CD4-positive, alpha-beta T cell treated with Interferon alpha-2 for 1 hour (primary cell): ENCODE measurements at regions not wholly inside any gene's neighbourhood (a gene's known extent, or its start where the extent isn't known, plus 50 kb on each side); places are given as distances from the start of the nearest gene placed in this dataset.
"Not testable (repeated sequence)": the region's sequence is repeated elsewhere in the genome, so short reads cannot be mapped to it uniquely, and the experiment has no call there.

Experiments used
- DNase-seq, 2 donors: peaks; one replicate each; pipeline ENCODE4 v3.0.0-alpha.2; 2020 to 2022

DNA sequence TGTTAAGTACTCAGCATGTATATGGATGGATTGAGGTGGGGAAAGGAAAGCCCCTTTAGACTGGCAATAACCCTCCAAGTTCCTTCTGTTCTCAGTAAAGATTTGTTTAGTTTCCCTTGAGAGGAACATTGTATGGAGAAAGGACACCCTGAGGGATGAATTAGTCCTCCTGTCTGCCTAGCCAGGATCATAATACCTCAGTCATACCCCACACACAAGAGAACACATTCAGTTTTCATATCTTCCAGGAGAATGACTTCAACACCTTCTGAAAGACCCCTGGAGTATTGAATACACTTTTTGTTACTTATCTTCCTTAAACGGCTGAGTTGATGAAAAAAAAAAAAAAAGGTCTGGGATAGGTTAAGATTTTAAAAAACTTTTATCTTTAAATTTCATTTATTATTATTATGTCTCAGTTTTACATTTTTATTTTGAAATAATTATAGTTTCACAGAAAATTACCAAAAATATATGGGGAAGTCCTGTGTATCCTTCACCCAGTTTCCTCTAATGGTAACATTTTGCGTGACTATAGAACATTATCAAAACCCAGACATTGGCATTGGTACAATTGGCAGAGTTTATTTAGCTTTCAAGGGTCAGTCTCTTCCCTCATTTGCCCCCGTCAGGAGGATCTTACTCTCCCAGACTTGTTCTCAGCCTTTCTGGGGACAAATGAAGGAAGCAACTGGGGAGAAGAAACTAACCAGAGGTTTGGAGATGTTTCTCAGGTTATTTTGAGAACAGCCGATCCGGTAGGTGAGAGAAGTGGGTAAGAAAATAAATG is 88.0 kb downstream of the ACTBL2 start:
- DNase-seq = no peak

DNA sequence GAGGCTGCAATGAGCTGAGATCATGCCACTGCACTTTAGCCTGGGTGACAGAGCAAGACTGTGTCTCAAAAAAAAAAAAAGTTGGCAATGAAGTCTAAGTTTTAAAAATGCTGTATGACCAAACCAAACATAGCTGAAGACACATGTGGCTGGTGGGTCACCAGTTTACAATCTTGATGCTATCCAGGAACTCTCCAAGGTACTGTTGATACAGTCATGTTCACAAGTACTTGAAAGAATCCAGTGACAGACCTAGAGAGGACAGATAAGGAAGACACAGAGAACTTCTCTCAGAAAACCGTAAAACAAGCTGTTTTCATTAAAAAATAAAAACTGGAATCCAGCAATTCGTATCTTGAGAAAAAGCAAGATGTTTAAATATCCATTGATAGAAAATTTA is 95.7 kb downstream of the ACTBL2 start:
- no peak for DNase-seq

DNA sequence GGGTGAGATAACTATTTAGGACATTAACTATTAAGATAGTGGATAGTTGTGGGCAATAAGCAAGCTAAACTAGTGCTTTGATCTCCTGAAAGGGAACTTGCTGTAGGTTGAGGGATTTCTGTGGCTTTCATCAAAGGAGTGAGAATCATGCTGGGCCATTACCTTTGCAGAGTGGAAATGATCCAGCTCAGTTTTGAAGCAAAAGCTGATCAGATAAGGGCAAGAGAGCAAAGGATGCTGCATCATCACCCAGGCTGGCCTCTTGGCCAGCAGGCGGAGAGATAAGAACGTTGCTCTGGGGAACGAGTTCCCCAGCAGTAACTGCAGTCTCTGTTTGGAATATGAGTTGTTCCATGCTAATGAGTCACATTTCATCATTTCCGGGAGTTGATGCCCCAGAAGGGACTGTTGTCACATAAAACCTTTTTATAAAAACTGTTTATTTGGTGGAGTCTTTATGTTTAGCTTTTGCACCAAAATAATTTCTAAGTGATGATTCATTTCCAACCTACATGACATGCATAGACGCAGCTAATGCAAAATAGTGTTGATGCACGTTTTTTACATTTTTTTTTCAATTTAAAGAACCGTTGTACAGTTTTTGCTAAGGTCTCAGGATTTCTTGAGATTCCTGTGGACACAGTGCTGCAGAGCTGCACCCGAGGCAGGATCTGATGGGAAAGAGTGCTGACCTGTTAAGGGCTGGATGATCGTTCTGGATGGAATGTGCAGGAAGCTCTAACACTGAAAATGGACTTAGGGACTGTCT is 99.3 kb downstream of the ACTBL2 start:
- DNase-seq = peak in 1 of 2 donors; percentile 16

DNA sequence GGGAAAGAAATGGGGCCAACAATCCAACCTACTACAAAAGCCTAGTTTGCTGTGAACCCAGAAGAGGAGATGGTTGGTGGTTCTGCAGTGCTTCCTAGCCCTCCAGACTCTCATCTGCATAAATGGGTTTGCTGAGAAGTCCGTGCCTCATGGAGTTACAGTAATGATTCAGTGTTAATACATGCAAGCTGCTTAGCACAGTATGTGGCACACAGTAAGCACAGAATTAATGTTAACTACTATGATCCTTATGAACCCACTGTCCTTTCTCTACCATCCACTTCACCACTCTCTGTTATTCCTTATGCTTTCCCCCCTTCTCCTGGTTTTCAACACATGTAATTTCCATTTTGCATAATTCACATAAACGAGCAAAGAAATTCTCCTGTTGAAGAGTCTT is 100.0 kb downstream of the ACTBL2 start:
- DNase-seq = no peak

DNA sequence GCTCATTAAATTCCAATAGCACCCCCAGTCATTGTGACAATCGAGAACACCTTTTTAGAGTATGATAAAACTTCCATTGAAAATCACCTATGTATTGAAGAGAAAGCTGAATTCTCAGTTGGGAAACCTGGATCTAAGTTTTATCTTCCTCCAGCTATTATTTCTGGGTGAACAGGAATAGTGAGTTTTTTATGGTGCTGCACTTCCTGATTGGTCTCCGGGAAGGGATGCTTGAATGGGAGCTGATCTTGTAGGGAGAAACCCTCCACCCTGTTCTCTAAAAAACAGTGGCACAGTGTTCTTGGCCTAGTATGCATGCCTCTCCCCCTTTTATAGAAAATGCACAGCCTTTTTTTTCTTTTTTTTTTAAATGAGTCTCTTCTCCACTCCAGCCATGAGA is 112.2 kb downstream of the ACTBL2 start:
- DNase-seq = no peak

DNA sequence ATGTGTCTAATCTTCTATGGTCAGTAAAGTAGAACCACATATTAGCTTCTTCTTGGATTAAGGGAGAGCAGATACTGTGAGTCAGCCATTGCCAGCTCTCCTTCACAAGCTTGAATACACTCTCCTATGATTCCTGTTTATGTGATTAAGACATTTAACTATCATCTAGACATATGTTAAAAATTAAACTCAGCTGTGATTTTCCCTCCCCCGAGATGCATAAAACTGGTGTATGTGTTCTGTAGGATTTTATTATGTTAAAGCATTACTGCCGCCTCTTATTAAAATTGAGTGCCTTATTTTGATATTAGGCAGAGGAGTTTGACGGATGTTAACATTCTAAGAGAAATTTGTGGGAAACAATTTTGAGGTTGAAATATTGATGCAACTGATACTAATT is 114.6 kb downstream of the ACTBL2 start:
- DNase-seq = no peak

DNA sequence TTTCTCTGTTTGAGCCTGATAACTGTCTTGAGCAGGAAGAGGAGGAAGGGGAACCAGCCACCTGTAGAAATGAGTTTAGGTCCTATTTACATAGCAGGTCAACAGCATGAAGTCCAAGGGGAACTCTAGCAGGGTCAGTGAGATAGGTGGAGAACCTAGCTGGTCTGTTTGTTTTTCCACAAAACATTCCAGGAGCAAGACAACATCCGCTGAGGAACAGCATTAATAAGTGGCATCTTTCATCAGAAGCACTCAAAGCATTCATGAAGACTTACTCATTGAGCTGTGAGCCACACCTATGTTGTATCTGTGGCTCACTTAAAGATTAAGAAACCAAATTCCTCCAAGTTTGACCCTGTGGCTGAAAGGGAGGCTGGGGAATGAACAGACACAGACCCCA is 115.9 kb downstream of the ACTBL2 start:
- no peak for DNase-seq

DNA sequence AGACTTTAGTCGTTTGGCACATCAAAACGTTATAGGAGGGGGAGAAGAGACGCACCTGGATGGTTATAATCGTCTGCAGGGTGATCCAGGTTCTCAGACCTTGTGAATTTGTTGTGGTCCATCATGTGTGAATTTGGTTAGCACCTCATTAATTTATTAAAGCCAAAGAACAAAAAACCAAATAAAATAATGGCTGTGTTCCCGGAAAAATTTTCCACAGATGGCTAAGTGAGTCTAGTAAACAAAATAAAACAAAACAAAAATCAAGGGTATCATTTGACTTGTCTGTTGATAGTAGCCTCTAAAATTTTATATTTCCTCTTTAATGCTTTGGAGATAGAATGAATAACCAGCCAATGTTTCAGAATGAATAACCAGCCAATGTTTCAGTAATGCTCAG is 119.7 kb downstream of the ACTBL2 start:
- DNase-seq = no peak

DNA sequence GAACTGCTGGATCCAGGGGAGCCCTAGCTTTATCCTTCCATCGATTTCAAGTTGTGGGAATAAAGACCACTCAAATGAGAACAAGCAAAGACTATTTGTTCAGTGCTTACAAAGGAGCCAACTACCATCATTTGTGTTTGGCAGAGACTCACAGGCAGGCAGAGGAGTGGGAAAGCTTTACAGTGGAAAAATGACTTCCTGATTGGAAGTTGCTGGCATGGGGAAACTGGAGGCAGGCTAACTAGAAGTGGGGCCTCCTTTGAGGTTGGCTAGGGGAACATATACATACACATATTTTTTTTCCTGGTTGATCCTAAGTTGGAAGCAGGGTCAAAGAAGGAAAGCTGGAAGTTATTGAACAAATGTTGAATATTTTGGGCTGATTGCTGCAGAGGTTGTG is 121.7 kb downstream of the ACTBL2 start:
- no peak for DNase-seq

DNA sequence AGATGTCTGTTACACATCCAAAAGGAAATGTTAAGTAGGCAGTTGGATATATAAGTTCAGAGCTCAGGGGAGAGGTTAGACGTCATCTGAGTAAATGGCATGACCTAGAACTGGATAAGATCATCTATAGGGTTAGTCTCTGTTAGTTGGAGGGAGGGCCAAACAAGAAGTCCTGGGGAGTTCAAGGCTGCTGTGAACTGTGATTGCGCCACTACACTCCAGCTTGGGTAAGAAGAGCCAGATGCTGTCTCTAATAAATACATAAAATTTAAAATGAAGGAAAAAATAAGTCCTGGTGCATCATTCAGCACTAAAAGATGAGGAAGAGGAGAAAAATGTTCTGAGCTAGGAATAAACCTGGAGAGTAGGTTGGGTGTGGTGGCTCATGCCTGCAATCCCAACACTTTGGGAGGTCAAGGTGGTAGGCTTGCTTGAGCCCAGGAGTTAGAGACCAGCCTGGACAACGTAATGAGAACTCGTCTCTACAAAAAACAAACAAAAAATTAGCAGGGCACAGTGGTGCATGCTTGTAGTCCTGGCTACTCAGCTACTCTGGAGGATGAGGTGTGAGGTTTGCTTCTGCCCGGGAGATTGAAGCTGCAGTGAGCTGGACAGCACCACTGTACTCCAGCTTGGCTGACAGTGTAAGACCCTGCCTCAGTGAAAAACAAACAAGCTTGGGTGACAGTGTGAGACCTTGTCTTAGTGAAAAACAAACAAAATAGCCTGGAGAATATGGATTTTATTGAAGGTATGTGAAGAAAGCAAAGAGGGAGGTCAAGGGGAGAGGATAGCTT is 123.6 kb downstream of the ACTBL2 start:
- DNase-seq = no peak

DNA sequence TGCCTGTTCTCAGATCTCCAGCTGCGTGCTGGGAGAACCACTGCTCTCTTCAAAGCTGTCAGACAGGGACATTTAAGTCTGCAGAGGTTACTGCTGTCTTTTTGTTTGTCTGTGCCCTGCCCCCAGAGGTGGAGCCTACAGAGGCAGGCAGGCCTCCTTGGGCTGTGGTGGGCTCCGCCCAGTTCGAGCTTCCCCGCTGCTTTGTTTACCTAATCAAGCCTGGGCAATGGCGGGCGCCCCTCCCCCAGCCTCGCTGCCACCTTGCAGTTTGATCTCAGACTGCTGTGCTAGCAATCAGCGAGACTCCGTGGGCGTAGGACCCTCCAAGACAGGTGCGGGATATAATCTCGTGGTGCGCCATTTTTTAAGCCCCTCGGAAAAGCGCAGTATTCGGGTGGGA is 125.8 kb downstream of the ACTBL2 start:
- DNase-seq = not testable (repeated sequence)

DNA sequence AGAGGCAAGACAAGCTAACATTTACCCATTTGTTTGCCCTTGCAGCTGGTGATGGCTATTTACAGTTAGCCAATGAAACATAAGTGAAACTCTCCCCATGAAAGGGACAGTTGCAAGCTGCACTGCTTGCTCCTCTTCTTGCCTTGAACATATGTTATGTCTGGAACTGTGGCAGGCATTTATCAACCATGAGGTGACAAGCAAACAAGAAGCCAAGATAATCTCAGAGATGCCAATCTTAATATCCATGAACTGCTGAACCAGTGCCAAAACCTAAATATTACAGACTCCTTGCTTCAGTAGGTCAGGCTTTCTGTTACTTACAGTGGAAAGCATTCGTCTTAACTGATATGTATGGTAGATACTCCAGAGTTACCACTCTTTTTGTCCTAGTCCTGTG is 133.4 kb downstream of the ACTBL2 start:
- no peak for DNase-seq

DNA sequence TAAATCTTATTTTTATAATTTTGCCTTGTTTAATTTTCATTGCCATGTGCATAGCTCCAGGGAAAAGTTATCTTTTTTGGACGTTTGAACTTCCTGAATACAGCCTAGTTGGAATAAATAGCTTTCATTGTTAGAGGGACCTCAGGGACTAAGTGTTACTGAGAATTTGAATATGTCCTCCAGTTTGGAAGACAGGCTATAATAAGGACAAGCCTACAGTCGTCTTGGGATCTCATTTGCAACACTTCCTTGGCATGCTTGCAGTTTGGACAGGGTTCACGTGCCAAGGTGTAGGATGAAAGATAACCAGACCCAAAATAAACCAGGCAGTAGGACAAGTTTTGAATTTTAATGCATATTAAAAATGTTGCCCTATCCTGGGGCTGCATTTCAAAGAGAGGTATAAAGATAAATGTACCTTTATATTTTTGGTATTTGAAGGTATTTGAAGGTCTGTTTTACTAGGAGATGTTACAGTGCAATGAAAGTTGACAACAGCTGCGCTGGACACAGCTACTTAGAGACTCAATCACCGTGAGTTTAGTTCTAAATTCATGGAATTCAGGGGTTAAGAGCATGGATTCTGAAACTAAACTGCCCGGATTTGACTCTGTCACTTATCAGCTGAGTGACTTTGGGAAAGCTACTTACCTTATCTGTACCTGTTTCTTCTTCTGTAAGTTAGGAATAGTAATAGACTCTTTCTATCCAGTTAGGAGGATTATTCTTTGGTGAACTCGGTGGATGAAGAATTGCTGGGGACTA is 134.1 kb downstream of the ACTBL2 start:
- DNase-seq = no peak

DNA sequence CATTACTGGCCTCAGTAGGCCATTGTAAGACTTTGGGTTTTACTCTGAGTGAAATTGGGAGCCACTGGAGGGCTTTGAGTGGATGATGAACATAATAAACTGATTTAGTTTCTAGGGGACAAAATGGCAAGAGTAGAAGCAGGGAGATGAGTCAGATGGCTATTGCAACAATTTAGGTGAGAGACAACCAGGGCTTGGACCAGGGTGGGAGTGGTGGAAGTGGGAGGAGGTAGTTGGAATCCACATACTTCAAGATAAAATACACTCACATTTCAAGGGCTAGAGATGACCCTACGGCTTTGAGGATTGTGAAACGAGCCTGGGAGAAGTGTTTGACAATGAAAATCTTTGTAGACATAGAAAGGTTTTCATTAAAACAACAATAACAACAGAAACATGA is 136.3 kb downstream of the ACTBL2 start:
- DNase-seq = no peak

DNA sequence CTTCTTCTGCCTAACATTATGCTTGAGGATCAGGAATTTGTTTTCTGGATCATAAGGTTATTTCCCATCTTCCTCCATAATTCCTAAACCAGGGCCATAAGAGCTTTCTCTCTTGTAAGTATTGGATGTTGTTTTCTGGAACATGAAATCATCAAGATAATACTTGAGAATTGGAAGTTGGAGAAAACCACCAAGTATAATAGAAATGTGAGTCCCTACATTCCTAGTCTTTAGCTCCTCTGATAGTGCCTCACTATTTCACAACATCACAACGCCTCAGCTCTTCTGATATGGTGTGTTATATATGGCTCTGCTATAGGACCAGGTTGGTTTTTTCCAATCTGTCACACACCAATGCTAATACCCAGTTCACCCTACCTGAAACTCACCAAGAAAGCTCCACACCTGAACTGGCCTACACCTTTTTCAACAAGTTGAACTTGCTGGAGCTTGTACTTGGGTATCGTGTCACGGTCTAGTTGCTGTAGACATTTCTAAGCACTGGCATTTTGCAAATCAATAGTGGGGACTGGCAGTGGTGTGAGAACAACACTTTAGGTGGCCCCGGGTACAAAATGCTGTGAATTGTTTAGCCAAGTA is 141.1 kb downstream of the ACTBL2 start:
- DNase-seq = no peak

DNA sequence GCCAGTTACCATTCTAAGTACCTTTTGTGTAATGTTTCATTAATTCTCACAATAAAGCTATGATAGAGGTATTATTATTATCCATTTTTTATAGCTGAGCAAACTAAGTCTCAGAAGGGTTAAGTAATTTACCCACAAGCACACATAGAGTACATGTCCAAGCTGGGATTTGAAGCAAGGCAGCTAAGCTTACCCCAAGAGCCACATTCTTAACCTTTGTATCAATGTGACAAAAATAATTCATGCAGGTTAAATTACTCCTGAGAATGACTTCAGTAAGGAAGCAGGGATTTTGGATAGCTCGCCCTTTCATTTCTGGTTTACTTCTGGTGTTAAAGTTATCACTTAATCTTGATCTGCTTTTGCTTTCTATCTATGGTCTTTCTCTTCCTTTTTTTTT is 141.9 kb downstream of the ACTBL2 start:
- no peak for DNase-seq

DNA sequence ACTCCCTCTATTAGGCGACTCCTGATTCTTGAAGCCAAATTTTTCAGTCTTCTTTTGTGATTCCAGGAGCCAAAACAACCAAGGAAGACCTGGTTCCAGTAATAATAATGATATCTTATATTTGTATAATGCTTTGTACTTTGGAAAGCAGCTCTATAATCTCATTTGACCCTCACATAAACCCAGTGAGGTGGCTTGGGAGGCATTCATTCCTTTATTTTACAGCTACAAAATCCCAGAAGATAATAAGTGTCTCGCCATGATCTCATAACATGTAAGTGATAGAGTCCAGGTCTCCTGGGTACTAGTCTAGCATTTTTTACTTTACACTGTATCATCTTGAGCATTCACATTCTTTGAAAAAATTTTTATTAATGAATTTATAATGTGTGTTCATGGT is 143.1 kb downstream of the ACTBL2 start:
- DNase-seq = no peak

DNA sequence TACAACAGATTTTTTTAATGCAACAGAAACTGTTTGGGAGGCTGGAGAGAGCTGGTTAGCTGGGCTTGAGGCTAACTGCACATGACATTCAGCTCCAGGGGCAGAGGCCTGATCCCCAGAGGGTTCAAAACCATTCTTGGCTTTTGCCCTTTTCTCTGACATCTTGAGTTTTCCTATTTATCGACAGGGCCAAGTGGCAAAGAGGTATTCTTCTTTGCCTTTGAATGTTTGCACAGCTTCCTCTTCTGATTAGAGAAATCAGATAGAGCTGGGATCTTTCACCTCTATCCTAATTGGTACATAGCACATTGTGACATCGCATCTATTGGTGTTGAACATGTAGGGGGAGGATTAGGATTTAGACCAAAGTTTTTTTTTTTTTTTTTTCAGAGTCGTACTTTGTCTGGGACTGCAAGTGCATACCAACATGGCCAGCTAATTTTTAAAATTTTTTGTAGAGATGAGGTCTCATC is 143.7 kb downstream of the ACTBL2 start:
- DNase-seq = no peak

DNA sequence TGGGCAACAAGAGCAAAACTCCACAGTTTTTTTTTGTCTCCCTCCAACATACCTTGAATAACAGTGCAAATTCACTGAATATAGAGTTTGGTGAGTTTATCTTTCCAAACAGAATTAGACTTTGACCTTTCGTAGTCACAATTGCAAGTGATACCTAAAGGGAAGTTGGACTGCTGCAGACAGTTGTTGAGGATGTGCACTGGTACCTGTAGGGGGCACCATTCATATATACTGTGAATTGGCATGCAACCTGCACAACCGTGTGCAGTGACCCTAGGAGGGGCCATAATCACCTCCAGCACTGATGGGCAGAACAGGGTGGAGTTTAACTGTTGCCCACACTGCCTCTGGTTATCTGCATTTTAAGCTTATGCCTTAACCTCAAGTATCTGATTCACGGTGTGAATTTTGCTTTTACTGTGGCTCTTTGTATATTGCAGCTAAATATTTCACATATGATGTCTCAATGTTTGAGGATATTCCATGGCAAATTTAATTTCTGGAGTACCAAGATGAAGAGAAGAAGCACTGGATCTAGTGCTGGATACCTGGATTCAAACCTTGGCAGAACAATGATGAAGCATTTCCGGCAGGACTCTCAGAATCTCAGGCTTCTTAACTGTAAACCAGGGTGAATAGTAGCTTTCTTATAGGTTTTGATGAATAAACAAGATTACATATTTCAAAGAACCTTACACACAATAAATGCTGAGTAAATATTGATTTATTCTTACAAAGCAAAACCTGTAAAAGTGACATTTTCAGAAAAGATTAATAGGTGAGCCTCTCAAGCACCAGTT is 144.3 kb downstream of the ACTBL2 start:
- peak in 1 of 2 donors; percentile 16 for DNase-seq

DNA sequence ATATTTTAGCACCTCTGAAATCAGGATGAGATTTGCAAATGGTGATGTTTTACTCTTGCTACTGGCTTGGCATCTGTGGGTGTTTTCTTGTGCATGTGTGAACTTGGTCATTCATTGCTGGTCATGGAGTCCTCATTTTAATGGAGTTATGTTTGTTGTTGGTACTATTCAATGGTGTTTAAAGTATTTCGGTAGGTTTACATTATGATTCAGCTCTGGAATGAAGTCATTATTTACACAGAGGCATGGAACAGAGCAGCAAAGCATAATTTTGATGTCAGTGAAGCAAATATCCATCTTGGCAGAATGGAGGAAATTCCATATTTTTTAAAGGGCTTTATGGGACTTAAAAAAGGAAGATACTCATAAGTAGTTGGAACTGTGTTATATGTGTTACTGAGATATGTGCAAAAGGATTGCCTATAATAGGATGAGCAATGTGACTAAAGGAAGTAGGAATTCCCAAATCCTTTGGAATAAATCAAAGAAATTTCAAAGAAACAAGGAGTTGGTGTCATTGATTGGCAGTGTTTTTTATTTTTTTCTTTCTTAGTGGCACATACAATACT is 147.4 kb downstream of the ACTBL2 start:
- DNase-seq = no peak

DNA sequence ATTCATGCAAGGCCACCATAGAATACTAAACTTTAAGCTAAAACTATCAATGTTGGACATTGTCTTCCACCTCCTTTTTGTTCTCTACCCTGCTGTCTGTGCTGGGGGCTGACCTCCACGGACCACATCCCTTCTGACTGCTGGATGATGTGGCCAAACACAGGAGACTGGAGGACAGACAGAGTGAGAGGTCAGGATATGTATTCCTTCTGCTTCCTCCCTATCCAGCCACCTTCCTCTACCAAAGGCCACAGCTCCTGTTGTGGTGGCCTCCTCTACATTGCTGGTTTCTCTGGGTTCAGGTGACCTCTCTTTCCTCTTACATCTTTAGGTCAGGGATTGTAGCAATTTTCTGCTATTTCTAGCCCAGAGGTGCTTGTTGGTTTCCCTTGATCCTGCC is 148.1 kb downstream of the ACTBL2 start:
- no peak for DNase-seq
